ENCODE measurements at regions not wholly inside any gene's neighbourhood (a gene's known extent, or its start where the extent isn't known, plus 50 kb on each side); places are given as distances from the start of the nearest gene placed in this dataset.
"Not testable (repeated sequence)": the region's sequence is repeated elsewhere in the genome, so short reads cannot be mapped to it uniquely, and the experiment has no call there.

DNA sequence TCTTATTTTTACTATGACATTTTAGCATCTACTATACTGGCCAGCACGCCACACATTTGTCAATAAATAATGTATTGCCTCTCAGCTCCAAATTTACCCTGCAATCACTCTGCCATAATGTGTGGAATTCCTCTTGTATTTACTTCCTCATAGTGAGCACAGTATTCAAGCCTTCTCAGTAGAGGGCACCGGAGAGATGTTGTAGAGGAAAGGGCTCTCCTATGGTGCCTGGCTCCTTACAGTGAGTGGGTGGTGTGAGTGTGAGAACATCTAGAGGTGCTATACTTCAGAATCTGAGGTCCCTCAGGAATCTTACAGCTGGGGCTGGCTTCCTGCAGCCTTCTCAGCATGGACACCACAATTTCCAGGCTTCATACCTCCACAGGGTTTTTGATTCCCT lies 2334.2 kb upstream of the PCDH20 start:
- peak; percentile 82 for ATAC-seq

DNA sequence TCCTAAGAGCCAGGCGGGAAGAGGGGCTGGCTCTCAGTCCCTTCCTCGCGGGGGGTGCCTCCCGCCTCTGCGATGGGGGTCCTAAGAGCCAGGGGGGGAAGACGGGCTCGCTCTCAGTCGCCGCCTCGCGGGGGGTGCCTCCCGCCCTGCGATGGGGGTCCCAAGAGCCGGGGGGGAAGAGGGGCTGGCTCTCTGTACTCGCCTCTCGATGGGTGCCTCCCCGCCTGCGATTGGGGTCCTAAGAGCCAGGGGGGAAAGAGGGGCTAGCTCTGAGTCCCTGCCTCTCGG lies 2326.1 kb upstream of the PCDH20 start:
- ATAC-seq, result not testable (repeated sequence)

DNA sequence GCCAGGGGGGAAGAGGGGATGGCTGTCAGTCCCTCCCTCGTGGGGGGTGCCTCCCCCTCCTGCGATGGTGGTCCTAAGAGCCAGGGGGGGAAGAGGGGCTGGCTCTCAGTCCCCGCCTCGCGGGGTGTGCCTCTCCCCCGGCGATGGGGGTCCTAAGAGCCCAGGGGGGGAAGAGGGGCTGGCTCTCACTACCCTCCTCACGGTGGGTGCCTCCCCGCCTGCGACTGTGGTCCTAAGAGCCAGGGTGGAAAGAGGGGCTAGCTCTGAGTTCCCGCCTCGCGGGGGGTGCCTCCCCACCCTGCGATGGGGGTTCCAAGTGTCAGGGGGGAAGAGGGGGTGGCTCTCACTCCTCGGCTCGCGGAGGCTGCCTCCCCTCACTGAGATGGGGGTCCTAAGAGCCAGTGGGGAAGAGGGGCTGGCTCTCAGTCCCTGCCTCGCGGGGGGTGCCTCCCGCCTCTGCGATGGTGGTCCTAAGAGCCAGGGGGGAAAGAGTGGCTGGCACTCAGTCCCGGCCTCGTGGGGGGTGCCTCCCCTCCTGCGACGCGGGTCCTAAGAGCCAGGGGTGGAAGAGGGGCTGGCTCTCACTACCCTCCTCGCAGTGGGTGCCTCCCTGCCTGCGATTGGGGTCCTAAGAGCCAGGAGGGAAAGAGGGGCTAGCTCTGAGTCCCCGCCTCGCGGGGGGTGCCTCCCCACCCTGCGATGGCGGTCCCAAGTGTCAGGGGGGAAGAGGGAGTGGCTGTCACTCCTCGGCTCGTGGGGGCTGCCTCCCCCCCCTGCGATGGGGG lies 2325.6 kb upstream of the PCDH20 start:
- ATAC-seq, result no peak
- TF ChIP-seq, protein P1, sequence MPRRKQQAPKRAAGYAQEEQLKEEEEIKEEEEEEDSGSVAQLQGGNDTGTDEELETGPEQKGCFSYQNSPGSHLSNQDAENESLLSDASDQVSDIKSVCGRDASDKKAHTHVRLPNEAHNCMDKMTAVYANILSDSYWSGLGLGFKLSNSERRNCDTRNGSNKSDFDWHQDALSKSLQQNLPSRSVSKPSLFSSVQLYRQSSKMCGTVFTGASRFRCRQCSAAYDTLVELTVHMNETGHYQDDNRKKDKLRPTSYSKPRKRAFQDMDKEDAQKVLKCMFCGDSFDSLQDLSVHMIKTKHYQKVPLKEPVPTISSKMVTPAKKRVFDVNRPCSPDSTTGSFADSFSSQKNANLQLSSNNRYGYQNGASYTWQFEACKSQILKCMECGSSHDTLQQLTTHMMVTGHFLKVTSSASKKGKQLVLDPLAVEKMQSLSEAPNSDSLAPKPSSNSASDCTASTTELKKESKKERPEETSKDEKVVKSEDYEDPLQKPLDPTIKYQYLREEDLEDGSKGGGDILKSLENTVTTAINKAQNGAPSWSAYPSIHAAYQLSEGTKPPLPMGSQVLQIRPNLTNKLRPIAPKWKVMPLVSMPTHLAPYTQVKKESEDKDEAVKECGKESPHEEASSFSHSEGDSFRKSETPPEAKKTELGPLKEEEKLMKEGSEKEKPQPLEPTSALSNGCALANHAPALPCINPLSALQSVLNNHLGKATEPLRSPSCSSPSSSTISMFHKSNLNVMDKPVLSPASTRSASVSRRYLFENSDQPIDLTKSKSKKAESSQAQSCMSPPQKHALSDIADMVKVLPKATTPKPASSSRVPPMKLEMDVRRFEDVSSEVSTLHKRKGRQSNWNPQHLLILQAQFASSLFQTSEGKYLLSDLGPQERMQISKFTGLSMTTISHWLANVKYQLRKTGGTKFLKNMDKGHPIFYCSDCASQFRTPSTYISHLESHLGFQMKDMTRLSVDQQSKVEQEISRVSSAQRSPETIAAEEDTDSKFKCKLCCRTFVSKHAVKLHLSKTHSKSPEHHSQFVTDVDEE (CRISPR knock-in tag; IDR thresholded peaks at IDR 0.05), result no peak
- TF ChIP-seq OSR1 (CRISPR knock-in tag; IDR thresholded peaks at IDR 0.05) (no peak), ARNTL (CRISPR knock-in tag; IDR thresholded peaks at IDR 0.05; ENCODE audit: borderline replicate concordance, low read depth) (no peak), SNAI2 (CRISPR knock-in tag; IDR thresholded peaks at IDR 0.05) (no peak), ZC3H10 (CRISPR knock-in tag; IDR thresholded peaks at IDR 0.05) (no peak), TCF4 (CRISPR knock-in tag; IDR thresholded peaks at IDR 0.05; ENCODE audit: borderline replicate concordance) (no peak), ZNF8 (CRISPR knock-in tag; IDR thresholded peaks at IDR 0.05) (no peak), ZFP3 (CRISPR knock-in tag; IDR thresholded peaks at IDR 0.05) (no peak), PPARA (CRISPR knock-in tag; IDR thresholded peaks at IDR 0.05; ENCODE audit: borderline replicate concordance) (no peak)

DNA sequence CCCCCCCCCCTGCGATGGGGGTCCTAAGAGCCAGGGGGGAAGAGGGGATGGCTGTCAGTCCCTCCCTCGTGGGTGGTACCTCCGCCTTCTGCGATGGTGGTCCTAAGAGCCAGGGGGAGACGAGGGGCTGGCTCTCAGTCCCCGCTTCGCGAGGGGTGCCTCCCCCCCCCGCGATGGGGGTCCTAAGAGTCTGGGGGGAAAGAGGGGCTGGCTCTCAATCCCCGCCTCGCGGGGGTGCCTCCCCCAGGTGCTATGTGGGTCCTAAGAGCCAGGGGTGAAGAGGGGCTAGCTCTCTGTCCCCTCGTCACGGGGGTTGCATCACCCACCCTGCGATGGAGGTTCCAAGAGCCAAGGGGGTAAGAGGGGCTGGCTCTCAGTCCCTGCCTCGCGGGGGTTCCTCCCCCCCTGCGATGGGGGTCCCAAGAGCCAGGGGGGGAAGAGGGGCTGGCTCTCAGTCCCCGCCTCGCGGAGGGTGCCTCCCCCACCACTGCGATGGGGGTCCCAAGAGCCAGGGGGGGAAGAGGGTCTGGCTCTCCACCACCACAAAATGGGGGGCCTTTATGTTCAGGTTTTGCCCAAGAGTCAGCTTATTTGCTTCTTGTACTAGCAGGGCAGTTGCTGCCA lies 2323.6 kb upstream of the PCDH20 start:
- not testable (repeated sequence) for ATAC-seq

DNA sequence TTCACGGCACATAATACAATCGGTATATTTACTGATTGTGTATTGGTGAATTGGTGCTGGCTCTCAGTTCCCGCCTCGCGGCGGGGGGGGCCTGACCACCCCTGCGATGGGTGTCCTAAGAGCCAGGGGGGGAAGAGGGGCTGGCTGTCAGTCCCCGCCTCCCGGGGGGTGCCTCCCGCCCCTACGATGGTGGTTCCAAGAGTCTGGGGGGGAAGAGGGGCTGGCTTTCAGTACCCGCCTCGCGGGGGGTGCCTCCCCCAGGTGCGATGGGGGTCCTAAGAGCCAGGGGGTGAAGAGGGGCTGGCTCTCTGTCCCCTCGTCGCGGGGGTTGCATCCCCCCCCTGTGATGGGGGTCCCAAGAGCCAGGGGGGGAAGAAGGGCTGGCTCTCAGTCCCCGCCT lies 2321.8 kb upstream of the PCDH20 start:
- TF ChIP-seq, protein P2, sequence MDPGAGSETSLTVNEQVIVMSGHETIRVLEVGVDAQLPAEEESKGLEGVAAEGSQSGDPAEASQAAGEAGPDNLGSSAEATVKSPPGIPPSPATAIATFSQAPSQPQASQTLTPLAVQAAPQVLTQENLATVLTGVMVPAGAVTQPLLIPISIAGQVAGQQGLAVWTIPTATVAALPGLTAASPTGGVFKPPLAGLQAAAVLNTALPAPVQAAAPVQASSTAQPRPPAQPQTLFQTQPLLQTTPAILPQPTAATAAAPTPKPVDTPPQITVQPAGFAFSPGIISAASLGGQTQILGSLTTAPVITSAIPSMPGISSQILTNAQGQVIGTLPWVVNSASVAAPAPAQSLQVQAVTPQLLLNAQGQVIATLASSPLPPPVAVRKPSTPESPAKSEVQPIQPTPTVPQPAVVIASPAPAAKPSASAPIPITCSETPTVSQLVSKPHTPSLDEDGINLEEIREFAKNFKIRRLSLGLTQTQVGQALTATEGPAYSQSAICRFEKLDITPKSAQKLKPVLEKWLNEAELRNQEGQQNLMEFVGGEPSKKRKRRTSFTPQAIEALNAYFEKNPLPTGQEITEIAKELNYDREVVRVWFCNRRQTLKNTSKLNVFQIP (CRISPR knock-in tag; IDR thresholded peaks at IDR 0.05; ENCODE audit: borderline replicate concordance, low read depth), result no peak
- TF ChIP-seq ARNTL (CRISPR knock-in tag; IDR thresholded peaks at IDR 0.05; ENCODE audit: borderline replicate concordance, low read depth), result no peak
- no peak for TF ChIP-seq ZNF70 (CRISPR knock-in tag; IDR thresholded peaks at IDR 0.05)
- TF ChIP-seq ZFP30 (CRISPR knock-in tag; IDR thresholded peaks at IDR 0.05), result no peak
- no peak for TF ChIP-seq RARB (CRISPR knock-in tag; IDR thresholded peaks at IDR 0.05)
- TF ChIP-seq ZNF565 (CRISPR knock-in tag; conservative IDR thresholded peaks at IDR 0.05; ENCODE audit: low read depth), result no peak
- TF ChIP-seq ESRRG (CRISPR knock-in tag; IDR thresholded peaks at IDR 0.05), result no peak
- TF ChIP-seq ZNF8 (CRISPR knock-in tag; IDR thresholded peaks at IDR 0.05), result no peak
- TF ChIP-seq GLIS3 (CRISPR knock-in tag; IDR thresholded peaks at IDR 0.05), result no peak
- TF ChIP-seq ZC3H10 (CRISPR knock-in tag; IDR thresholded peaks at IDR 0.05), result no peak
- no peak for ATAC-seq

DNA sequence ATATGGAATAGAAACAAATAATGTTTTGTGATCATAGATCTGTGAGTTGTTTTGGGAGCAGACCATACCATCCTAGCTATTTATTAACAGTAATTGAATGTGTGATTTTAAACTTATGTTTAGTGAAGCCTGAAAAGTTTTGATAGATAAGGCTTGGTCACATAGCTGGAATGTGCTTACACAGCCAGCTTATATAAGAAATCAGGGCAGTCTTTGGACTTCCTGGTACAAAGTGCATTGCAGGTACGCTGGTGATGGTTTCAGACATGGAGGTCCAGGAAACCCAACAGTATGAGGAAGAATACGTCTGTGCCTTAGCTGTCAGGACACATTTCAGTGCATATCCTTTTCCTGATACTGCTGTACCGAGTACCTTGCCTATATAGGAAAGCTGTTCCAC lies 2316.2 kb upstream of the PCDH20 start:
- ATAC-seq, result no peak
- TF ChIP-seq, protein P3, sequence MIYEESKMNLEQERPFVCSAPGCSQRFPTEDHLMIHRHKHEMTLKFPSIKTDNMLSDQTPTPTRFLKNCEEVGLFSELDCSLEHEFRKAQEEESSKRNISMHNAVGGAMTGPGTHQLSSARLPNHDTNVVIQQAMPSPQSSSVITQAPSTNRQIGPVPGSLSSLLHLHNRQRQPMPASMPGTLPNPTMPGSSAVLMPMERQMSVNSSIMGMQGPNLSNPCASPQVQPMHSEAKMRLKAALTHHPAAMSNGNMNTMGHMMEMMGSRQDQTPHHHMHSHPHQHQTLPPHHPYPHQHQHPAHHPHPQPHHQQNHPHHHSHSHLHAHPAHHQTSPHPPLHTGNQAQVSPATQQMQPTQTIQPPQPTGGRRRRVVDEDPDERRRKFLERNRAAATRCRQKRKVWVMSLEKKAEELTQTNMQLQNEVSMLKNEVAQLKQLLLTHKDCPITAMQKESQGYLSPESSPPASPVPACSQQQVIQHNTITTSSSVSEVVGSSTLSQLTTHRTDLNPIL (CRISPR knock-in tag; IDR thresholded peaks at IDR 0.05; ENCODE audit: low read depth), result no peak
- TF ChIP-seq ZNF8 (CRISPR knock-in tag; IDR thresholded peaks at IDR 0.05) (no peak), ISL1 (CRISPR knock-in tag; IDR thresholded peaks at IDR 0.05) (no peak), ZNF565 (CRISPR knock-in tag; conservative IDR thresholded peaks at IDR 0.05; ENCODE audit: low read depth) (no peak), ZC3H10 (CRISPR knock-in tag; IDR thresholded peaks at IDR 0.05) (no peak), PPARA (CRISPR knock-in tag; IDR thresholded peaks at IDR 0.05; ENCODE audit: borderline replicate concordance) (no peak), CSDC2 (CRISPR knock-in tag; IDR thresholded peaks at IDR 0.05) (no peak), ARNTL (CRISPR knock-in tag; IDR thresholded peaks at IDR 0.05; ENCODE audit: borderline replicate concordance, low read depth) (no peak), ZFP30 (CRISPR knock-in tag; IDR thresholded peaks at IDR 0.05) (no peak), RARB (CRISPR knock-in tag; IDR thresholded peaks at IDR 0.05) (no peak), GLIS3 (CRISPR knock-in tag; IDR thresholded peaks at IDR 0.05) (no peak), OSR1 (CRISPR knock-in tag; IDR thresholded peaks at IDR 0.05) (no peak)
- TF ChIP-seq, protein P4, sequence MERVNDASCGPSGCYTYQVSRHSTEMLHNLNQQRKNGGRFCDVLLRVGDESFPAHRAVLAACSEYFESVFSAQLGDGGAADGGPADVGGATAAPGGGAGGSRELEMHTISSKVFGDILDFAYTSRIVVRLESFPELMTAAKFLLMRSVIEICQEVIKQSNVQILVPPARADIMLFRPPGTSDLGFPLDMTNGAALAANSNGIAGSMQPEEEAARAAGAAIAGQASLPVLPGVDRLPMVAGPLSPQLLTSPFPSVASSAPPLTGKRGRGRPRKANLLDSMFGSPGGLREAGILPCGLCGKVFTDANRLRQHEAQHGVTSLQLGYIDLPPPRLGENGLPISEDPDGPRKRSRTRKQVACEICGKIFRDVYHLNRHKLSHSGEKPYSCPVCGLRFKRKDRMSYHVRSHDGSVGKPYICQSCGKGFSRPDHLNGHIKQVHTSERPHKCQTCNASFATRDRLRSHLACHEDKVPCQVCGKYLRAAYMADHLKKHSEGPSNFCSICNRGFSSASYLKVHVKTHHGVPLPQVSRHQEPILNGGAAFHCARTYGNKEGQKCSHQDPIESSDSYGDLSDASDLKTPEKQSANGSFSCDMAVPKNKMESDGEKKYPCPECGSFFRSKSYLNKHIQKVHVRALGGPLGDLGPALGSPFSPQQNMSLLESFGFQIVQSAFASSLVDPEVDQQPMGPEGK (CRISPR knock-in tag; IDR thresholded peaks at IDR 0.05; ENCODE audit: borderline replicate concordance), result no peak
- TF ChIP-seq, protein P5, sequence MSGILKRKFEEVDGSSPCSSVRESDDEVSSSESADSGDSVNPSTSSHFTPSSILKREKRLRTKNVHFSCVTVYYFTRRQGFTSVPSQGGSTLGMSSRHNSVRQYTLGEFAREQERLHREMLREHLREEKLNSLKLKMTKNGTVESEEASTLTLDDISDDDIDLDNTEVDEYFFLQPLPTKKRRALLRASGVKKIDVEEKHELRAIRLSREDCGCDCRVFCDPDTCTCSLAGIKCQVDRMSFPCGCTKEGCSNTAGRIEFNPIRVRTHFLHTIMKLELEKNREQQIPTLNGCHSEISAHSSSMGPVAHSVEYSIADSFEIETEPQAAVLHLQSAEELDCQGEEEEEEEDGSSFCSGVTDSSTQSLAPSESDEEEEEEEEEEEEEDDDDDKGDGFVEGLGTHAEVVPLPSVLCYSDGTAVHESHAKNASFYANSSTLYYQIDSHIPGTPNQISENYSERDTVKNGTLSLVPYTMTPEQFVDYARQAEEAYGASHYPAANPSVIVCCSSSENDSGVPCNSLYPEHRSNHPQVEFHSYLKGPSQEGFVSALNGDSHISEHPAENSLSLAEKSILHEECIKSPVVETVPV (CRISPR knock-in tag; IDR thresholded peaks at IDR 0.05), result no peak
- TF ChIP-seq, protein P2 (CRISPR knock-in tag; IDR thresholded peaks at IDR 0.05; ENCODE audit: borderline replicate concordance, low read depth), result no peak
